Gastroesophageal sphincter (tissue), 3 donors: ENCODE measurements at regions not wholly inside any gene's neighbourhood (a gene's known extent, or its start where the extent isn't known, plus 50 kb on each side); places are given as distances from the start of the nearest gene placed in this dataset.

ENCODE experiments used
- CTCF ChIP-seq, 4 experiments: fragments of 200-600 bp in 2 of 4; fragments of 450-650 bp in 2 of 4; sonication (generic) in 1 of 4; IDR thresholded peaks; one replicate each; pipeline ENCODE4 v1.5.1; 2017 to 2019; ENCODE audit warnings: antibody characterized with exemption in 4 of 4, mild to moderate bottlenecking in 2 of 4, moderate library complexity in 2 of 4
- EP300 ChIP-seq: sonication (generic); formaldehyde crosslinking; IDR thresholded peaks from one replicate; pipeline ENCODE4 v1.6.1; 2017; ENCODE audit warnings: antibody characterized with exemption, mild to moderate bottlenecking
- POLR2A ChIP-seq, 2 donors: fragments of 450-650 bp; IDR thresholded peaks; one replicate each; pipeline ENCODE4 v1.6.1; 2017; ENCODE audit warnings: antibody characterized with exemption in 2 of 2, mild to moderate bottlenecking in 2 of 2, moderate library complexity in 1 of 2
- POLR2AphosphoS5 ChIP-seq: sonication (generic); formaldehyde crosslinking; IDR thresholded peaks from one replicate; pipeline ENCODE4 v1.6.1; 2017; ENCODE audit warnings: antibody characterized with exemption

- TF ChIP-seq CTCF (IDR thresholded peaks at IDR 0.05) = no peak
- TF ChIP-seq POLR2A (IDR thresholded peaks at IDR 0.05) = no peak
- TF ChIP-seq POLR2AphosphoS5 = no peak
- no peak for TF ChIP-seq EP300
Measured at GRCh38 chr1:193451001-193451400, 264.6 kb upstream of the B3GALT2 start.
